ENCODE measurements at regions not wholly inside any gene's neighbourhood (a gene's known extent, or its start where the extent isn't known, plus 50 kb on each side); places are given as distances from the start of the nearest gene placed in this dataset.

GRCh38 chr5:143645356-143645755 is 166.6 kb upstream of the HMHB1 start:
- Histone ChIP-seq H3K4me1 (ENCODE audit: low read depth, poor library complexity, severe bottlenecking) (peaks cover 52% of the 10 kb centered on the region), H3K27me3 (ENCODE audit: insufficient read depth, low read depth) (no peaks in the 10 kb centered on the region), H3K4me3 (IDR thresholded peaks at IDR 0.05; ENCODE audit: insufficient read depth, low read depth, low read length) (no peak overlapping the region), H3K4me2 (no peak overlapping the region), H3K79me2 (ENCODE audit: insufficient read depth, low read depth) (no peaks in the 10 kb centered on the region), H4K20me1 (ENCODE audit: insufficient read depth) (no peaks in the 10 kb centered on the region), H3K9ac (no peak overlapping the region), H3K36me3 (ENCODE audit: insufficient read depth) (no peaks in the 10 kb centered on the region), H3K27ac (no peak overlapping the region), H2AFZ (ENCODE audit: low read depth) (no peak overlapping the region)
- no peak for TF ChIP-seq CTCF (conservative IDR thresholded peaks at IDR 0.05; ENCODE audit: low read depth, low read length)

GRCh38 chr5:143644727-143645126 is 167.2 kb upstream of the HMHB1 start:
- no peaks in the 10 kb centered on the region for H4K20me1 ChIP-seq (ENCODE audit: insufficient read depth)

GRCh38 chr5:143642791-143643190 is 169.2 kb upstream of the HMHB1 start:
- no peak overlapping the region for H3K4me3 ChIP-seq (IDR thresholded peaks at IDR 0.05; ENCODE audit: insufficient read depth, low read depth, low read length)
- H3K27me3 ChIP-seq (ENCODE audit: insufficient read depth, low read depth): no peaks in the 10 kb centered on the region
- H3K27ac ChIP-seq: no peak overlapping the region
- no peaks in the 10 kb centered on the region for H3K79me2 ChIP-seq (ENCODE audit: insufficient read depth, low read depth)
- H4K20me1 ChIP-seq (ENCODE audit: insufficient read depth): no peaks in the 10 kb centered on the region
- no peaks in the 10 kb centered on the region for H3K36me3 ChIP-seq (ENCODE audit: insufficient read depth)
- no peak overlapping the region for H2AFZ ChIP-seq (ENCODE audit: low read depth)
- no peak overlapping the region for H3K9ac ChIP-seq
- peak overlapping the region; percentile 58; the same call in 1 of the 2 replicates for H3K4me2 ChIP-seq
- TF ChIP-seq CTCF (conservative IDR thresholded peaks at IDR 0.05; ENCODE audit: low read depth, low read length): no peak
- H3K4me1 ChIP-seq (ENCODE audit: low read depth, poor library complexity, severe bottlenecking): peaks cover 47% of the 10 kb centered on the region

More at GRCh38 chr5:143644727-143645126, 167.2 kb upstream of the HMHB1 start:
- H3K4me1 ChIP-seq (ENCODE audit: low read depth, poor library complexity, severe bottlenecking): peaks cover 53% of the 10 kb centered on the region
- H3K27ac ChIP-seq: no peak overlapping the region
- no peaks in the 10 kb centered on the region for H3K27me3 ChIP-seq (ENCODE audit: insufficient read depth, low read depth)
- H3K36me3 ChIP-seq (ENCODE audit: insufficient read depth): no peaks in the 10 kb centered on the region
- no peak overlapping the region for H3K9ac ChIP-seq
- H3K4me3 ChIP-seq (IDR thresholded peaks at IDR 0.05; ENCODE audit: insufficient read depth, low read depth, low read length): no peak overlapping the region
- no peak overlapping the region for H3K4me2 ChIP-seq
- TF ChIP-seq CTCF (conservative IDR thresholded peaks at IDR 0.05; ENCODE audit: low read depth, low read length): no peak
- no peaks in the 10 kb centered on the region for H3K79me2 ChIP-seq (ENCODE audit: insufficient read depth, low read depth)
- H2AFZ ChIP-seq (ENCODE audit: low read depth): no peak overlapping the region

- Histone ChIP-seq H3K4me1 (ENCODE audit: low read depth, poor library complexity, severe bottlenecking) (peaks cover 47% of the 10 kb centered on the region), H3K27ac (peak overlapping the region; percentile 31; the same call in 1 of the 2 replicates), H3K36me3 (ENCODE audit: insufficient read depth) (no peaks in the 10 kb centered on the region), H4K20me1 (ENCODE audit: insufficient read depth) (no peaks in the 10 kb centered on the region), H2AFZ (ENCODE audit: low read depth) (no peak overlapping the region), H3K79me2 (ENCODE audit: insufficient read depth, low read depth) (no peaks in the 10 kb centered on the region), H3K27me3 (ENCODE audit: insufficient read depth, low read depth) (no peaks in the 10 kb centered on the region), H3K9ac (no peak overlapping the region), H3K4me2 (peak overlapping the region; percentile 58), H3K4me3 (IDR thresholded peaks at IDR 0.05; ENCODE audit: insufficient read depth, low read depth, low read length) (no peak overlapping the region)
- no peak for TF ChIP-seq CTCF (conservative IDR thresholded peaks at IDR 0.05; ENCODE audit: low read depth, low read length)
Observed at GRCh38 chr5:143641549-143642355, 170.2 kb upstream of the HMHB1 start.
